ELF-1 (cell line): ENCODE measurements at regions not wholly inside any gene's neighbourhood (a gene's known extent, or its start where the extent isn't known, plus 50 kb on each side); places are given as distances from the start of the nearest gene placed in this dataset.
A peak's percentile ranks its signal among the peaks of the same experiment; 100 is the strongest.

ENCODE experiments used
- DNase-seq: peaks from one replicate; pipeline ENCODE4 v3.0.0-alpha.2; 2016; ENCODE audit warnings: low read depth, low spot score

GRCh38 chr11:131232261-131232660 is 138.2 kb upstream of the NTM start:
- no peak for DNase-seq

GRCh38 chr11:131234221-131234620 is 136.2 kb upstream of the NTM start:
- DNase-seq: no peak

- DNase-seq: no peak
Observed at GRCh38 chr11:131235328-131236298, 134.8 kb upstream of the NTM start.

DNA sequence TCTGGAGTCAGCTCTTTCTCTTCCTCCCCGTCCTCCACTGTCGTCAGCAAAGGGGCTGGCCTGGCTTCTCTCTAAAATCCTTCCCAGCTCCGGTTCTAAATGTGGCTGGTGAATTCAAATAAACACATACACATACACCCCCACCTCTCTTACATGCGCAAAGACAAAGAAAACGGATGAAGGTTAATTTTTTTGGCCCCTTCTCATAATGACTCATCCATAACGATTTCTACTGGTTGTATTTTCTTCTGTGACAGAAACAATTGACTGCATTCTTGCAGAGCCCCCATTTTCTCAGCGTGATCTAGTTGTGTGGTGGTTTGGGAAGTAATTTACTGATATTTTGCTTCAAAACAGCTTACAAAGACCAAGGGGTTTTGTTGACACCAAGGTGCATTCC is 130.0 kb upstream of the NTM start:
- no peak for DNase-seq

- no peak for DNase-seq
Observed at GRCh38 chr11:131242476-131243000, 127.9 kb upstream of the NTM start.

DNA sequence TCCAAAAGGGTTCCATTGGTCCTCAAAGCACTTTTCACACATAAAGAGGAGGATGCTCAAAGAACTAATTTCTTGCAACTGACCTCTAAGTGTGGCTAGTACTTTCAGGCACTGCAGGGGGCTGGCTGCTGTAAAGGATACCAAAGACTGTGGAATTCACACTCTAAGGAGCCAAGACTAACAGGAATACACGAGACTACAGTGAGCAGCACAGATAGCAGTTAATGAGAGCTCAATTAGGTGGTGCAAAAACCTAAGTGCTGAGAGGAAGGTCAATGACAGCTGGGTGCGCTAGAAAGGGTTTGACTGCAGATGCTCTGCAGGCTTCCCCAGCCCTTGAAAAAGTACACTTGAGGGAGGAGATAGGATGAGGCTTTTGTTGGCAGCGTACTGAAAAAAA is 124.3 kb upstream of the NTM start:
- DNase-seq: peak; percentile 68

DNA sequence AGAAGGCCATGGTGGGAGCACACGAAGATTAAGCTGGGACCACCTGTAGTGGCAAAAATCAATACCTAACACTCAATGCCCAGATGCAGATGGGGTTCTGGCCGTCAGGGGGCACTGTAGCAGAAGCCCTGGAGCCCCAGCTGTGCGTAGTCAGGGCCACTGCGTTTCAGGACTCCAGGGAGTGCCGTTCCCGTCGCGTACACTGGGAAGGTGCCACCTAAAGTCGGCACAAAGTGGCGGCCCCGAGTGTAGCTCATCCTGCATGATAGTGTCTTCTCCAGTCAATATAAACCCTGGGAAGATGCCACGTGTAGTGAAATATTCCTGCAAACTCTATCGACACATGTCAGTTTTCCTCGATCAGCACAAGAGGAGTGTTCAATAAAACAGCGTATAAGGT is 123.8 kb upstream of the NTM start:
- peak; percentile 88 for DNase-seq

DNA sequence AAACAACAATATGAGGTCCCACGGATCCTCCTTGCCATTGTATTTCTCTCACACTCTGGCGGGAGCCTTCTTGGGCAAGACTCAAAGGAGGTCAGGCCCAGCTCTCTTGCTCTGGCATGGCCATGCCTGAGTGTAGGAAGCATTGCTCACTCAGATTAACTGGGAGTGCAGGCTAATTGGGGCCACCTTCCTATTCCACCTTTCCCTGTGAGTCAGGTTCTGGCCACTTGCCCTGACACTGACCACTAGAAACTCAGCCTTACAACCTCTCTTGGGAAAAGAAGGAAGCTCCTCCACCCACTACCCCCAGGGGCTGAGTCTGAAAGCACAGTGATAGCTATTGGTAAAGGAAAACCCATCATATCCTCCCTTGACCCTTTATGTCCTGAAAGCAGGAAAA is 121.8 kb upstream of the NTM start:
- DNase-seq: no peak

- DNase-seq: peak; percentile 58
Observed at GRCh38 chr11:131253142-131253655, 117.2 kb upstream of the NTM start.

- DNase-seq: peak; percentile 77
Observed at GRCh38 chr11:131253656-131254151, 116.7 kb upstream of the NTM start.

DNA sequence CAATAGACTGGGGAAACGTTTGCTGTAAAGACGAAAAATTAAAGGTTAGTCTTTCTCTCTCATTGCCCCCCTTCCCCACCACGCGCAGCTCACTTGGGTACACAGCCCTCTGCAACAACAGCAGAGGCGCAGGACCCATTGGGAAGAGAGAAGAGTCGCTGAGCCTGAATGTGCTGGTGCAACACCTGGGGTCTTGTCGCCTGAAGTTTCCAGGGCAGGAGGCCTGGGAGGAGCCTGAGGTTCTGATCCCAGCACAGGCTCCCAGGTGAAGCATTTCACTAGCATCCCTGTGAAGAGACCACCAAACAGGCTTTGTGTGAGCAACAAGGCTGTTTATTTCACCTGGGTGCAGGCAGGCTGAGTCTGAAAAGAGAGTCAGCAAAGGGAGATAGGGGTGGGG is 116.2 kb upstream of the NTM start:
- DNase-seq: peak; percentile 55

- no peak for DNase-seq
Observed at GRCh38 chr11:131274233-131274632, 96.2 kb upstream of the NTM start.

GRCh38 chr11:131275580-131275979 is 94.8 kb upstream of the NTM start:
- DNase-seq: no peak

GRCh38 chr11:131278472-131278871 is 91.9 kb upstream of the NTM start:
- no peak for DNase-seq

GRCh38 chr11:131279654-131280384 is 90.6 kb upstream of the NTM start:
- DNase-seq: no peak

GRCh38 chr11:131281316-131281715 is 89.1 kb upstream of the NTM start:
- no peak for DNase-seq

DNA sequence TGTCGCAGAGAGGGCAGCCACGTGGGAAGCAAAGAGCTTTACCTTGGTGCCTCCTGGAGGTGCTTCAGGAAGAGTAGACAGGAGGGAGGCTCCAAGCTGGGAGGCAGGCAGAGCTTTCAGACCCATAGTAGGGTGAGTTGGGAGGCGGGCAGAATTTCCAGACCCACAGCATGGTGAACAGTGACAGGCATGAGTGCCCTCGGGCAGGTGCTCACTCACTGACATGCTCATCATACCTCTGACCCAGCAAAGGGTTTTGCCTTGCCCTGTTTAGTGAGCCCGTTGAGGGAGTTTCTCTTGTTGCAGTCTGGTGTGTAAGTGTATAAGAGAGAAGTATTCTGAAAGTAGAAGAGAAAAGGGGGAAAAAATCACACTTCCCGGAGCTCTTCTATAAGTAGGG is 86.4 kb upstream of the NTM start:
- peak; percentile 49 for DNase-seq

- no peak for DNase-seq
Observed at GRCh38 chr11:131288521-131289091, 81.8 kb upstream of the NTM start.

DNA sequence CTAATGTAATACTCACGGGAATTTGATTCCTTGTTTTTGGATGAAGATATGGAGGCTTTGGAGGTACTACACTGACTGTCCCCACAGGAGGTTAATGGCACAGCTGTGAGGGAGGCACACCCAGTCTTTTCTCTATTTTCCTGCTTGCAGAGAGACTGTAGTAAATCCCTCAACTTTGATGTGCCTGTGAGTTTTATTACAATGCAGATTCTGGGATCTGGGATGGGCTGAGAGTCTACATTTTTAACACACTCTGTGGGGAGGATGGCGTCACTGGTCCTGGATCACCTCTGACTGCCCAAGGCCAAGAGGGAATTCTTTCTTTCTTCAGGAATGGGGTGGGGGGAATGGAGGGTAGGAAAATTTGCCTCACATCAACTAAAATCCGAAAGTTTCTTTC is 80.2 kb upstream of the NTM start:
- DNase-seq: peak; percentile 52

- no peak for DNase-seq
Observed at GRCh38 chr11:131295986-131296385, 74.4 kb upstream of the NTM start.

GRCh38 chr11:131297441-131297840 is 73.0 kb upstream of the NTM start:
- DNase-seq: peak; percentile 30
